HG02588 (cell line): ENCODE measurements at regions not wholly inside any gene's neighbourhood (a gene's known extent, or its start where the extent isn't known, plus 50 kb on each side); places are given as distances from the start of the nearest gene placed in this dataset.
A peak's percentile ranks its signal among the peaks of the same experiment; 100 is the strongest.
"Not testable (repeated sequence)": the region's sequence is repeated elsewhere in the genome, so short reads cannot be mapped to it uniquely, and the experiment has no call there.

Experiments used
- ATAC-seq: cut with Tn5 transposase; IDR thresholded peaks from one replicate; pipeline ENCODE4 v1.9.1; 2021; ENCODE audit warnings: mild to moderate bottlenecking, moderate library complexity; ENCODE audit not compliant: unreplicated experiment

DNA sequence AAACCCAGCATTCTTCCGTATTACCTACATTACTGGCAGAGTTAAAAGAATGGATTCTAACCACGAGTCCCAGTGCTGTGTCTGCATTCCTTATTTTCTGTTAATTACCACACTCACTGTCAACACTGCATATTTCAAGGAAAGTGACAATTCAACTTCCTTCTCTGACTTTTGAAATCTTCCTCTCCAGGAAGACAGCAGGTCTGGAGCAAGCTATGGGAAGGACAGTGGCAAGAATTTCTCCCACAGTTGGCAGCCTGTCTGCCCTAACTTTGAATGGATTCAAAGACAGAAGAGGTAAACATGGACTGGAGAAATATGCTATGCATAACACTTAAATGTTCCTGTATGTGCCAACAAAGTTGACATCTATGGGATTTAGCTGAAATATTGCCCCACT, 700.5 kb upstream of the CHAC2 start:
- ATAC-seq: no peak

DNA sequence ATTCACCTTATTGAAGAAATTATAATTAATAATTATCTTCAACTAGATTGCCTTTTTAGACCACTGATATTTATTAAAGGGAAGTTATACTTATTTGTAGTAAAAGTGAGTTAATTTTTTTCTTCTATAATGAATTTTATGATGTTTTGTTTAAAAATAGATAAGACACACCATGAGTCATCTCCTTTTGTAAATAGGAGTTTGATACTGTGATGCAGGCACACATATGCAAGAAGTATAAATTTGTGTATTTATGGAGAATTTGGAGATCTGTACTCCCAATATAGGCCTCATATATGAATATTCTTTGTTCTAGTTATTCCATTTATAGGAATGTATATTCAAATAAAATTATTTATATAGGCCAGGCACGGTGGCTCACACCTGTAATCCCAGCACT, 703.5 kb upstream of the CHAC2 start:
- no peak for ATAC-seq

DNA sequence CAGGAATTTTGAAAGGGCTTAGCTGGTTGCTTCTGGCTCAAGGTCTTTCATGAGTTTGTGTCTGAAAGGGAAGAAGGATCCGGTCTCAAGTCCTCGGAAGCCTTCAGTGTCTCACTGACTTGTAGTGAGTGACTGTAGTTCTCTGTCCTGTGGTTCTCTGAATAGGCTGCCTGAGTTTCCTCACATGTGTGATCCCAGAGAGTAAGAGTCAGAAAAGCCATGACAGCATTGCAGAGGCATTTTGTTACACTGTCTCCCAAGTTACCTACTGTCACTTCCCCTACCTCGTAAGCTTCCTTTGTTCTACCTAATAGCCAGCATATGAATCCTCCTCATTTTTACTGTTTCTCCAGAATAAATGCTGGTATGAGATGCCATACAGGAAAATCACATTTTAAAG, 709.1 kb upstream of the CHAC2 start:
- no peak for ATAC-seq

DNA sequence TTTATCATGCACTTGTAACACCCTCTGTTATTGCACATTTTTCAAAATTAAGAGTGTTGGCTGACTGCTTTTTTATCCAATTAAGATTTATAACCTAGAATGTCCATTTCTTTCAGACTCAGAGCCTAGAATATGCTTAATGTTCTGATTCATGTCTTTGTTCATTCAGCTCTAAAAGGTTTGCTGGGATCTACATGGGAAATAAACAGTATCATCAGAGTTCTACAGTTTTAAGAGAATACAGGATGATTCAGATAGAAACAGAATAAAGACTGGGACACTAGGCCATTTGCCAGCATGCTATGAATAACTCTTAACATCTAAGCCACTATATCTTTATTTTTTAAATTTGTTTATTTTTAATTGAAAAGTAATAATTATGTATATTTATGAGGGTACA, 713.7 kb upstream of the CHAC2 start:
- no peak for ATAC-seq

DNA sequence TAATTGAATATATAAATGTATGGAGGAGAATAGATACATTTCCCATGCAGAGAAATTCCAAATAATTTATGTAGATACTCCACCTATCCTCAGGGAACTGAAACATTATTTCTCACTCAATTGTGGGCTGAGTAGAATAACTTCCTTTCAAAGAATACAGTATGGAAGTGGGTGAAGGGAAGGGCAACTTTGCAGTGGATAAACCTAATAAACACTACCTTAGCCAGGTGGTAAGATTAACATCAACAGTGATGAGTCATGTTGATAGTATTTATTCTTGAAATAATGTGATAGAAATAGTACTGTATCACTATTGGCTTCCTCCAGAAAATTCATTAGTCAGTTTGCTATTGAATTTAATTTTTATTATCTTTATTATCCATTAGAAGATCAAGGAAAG, 716.4 kb upstream of the CHAC2 start:
- ATAC-seq: no peak

DNA sequence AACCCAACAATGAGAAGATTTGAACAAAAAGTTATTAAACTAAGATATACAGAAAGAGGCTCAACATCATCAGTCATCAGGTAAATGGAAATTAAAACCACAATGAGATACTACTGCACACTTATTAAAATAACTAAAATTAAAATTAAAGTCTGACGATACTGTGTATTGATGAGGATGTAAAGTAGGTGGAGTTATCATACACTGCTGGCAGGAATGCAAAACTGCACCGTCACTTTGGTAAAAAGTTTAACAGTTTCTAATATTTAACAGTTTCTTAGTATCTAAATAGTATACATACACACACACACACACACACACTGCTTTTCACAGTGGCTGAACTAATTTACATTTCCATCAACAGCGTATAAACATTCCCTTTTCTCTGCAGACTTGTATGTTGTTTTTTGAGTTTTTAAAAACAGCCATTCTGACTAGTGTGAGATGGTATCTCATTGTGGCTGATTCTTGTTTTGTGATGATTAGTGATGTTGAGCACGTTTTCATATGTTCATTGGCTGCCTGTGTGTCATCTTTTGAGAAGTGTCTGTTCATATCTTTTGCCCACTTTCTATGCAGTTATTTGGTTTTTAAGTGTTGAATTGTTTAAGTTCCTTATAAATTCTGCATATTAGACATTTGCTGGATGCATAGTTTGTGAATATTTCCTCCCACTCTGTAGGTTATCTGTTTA, 726.9 kb upstream of the CHAC2 start:
- no peak for ATAC-seq

DNA sequence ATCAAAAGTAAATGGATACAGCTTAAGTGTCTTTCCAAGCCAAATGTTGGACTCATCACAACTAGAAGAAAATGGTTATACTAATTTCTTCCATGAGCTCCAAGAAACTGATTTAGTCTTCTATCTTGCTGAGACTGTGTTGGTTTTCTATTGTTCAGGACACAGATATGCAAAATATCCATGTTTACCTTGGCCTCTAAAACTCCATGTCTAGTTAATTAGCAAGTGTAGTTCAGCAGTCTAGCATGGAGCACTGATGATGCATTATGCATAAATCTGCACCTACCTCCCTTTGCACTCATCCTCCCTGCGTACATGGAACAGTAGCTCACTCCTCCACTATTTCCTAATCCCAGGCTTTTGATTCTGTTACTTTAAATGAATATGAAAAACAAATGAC, 731.4 kb upstream of the CHAC2 start:
- ATAC-seq: no peak

DNA sequence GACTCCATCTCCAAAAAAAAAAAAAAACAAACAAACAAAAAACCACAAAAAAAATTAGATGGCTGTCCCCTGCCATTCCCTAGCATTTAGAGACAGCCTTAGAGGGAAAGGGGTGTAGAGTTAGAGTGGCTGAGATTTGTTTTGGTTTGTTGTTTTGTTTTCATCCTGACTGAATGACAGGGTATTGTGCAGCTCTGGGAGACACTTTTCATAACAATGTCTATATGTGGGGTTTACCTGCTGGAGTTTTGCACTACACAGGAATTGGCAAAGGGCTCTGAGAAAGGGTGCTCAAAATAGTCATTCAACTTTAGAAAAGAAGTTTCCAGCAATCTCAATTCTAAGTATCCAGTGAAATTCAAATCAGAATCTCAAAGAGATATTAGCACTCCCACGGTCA, 732.5 kb upstream of the CHAC2 start:
- ATAC-seq: no peak

DNA sequence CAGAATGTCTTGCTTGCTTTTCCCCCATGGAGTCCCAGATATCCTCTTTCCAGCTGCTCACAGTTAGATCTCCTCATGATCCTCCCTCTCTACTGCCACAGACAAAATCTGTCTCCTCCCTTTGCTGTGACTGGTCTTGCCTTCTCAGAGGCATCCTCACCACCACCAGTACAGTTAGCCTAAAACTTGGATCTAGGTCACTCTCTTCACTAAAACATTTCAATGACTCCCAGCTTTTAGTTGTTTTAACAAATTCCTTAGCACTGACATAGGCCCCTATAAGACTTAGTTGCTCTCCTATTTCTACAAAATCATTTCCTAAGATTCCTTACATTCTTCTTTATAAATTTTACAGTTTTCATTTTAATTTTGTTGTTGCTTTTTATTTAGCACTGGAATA, 734.2 kb upstream of the CHAC2 start:
- no peak for ATAC-seq

DNA sequence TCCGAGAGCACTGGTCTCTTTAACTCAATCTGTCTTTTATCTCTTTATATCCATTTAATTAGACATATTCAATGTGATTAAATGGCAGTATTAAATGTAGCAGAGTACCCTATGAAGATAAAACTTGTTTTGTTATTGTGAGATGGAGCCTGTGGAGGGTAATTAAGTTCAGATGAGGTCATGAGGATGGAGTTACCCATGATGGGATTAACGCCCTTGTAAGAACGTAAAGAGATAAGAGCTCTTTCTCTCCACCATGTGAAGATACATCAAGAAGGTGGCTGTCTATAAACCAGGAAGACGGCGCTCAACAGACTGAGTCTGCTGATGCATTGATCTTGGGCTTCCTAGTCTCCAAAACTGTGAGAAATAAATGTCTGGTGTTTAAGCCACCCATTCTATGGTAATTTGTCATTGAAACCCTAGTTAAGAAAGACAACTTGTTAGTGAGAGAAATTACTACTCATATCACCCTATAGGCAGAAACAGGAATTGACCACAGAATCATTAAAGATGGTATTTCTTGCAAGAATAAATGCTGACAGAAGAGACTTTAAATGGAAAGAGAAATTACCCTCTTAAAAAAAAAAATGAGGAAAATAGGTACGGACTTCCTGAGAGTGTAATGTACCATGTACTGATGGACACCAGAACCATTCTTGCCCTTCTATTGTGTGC, 738.7 kb upstream of the CHAC2 start:
- ATAC-seq: no peak

DNA sequence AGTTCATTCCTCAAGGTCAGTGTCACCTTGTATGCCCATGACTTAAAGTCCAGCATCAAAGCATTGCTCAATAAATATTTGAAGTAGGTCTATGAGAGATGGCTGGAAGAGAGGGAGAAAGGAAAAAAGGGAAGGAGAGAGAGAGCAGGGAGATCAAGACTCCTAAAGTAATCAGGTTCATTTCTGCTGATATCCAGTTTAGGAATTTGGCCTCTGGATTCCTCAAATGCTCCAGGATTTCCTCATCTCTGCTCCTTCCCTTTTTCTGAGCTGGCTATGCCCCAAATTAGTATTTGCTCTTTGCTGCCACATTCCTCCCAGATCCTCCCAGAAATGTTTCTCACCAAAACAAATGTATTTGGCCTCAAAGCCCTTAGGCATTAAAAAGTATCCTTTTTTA, 739.4 kb upstream of the CHAC2 start:
- no peak for ATAC-seq

DNA sequence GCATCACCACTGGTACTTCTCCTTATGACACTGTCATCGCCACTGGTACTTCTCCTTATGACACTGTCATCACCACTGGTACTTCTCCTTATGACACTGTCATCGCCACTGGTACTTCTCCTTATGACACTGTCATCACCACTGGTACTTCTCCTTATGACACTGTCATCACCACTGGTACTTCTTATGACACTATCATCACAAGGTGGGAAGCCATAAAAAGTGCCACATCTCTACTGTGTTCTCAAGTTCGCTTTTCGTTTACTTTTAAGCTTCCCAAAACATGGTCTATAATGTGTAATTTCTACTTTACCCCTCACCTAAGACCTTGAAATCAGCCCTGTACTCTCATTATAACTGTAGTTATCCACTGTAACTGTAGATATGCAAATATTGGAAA, 745.4 kb upstream of the CHAC2 start:
- ATAC-seq: not testable (repeated sequence)

DNA sequence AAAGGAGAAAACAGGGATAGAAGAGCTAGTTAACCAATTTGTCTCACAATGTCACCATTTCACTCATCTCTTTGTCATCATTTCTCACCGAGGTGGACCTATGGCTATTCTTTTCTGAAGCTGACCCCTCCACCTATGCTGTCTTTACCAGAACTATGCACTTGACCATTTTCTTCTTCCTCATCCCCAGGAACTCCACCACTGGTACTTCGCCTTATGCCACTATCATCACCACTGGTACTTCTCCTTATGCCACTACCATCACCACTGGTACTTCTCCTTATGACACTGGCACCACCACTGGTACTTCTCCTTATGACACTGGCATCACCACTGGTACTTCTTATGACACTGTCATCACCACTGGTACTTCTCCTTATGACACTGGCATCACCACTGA, 745.8 kb upstream of the CHAC2 start:
- no peak for ATAC-seq

DNA sequence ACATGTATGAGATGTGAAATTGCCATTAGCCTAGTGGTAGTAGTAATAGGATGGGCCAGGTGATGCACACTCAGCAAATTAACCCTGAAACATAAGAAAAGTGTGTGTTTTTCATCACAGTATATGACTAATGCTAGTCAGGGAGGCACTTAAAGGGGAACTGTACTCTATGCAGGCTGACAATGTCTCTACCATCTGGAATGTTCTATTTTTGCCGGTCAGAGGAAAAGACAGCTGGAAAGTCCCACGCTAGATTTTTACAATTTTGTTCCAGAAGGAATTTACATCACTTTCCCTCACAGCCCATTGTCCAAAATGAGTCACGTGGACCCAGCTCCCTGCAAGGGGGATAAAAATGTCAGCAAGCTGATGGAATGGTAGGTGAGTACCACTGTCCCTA, 746.3 kb upstream of the CHAC2 start:
- no peak for ATAC-seq

DNA sequence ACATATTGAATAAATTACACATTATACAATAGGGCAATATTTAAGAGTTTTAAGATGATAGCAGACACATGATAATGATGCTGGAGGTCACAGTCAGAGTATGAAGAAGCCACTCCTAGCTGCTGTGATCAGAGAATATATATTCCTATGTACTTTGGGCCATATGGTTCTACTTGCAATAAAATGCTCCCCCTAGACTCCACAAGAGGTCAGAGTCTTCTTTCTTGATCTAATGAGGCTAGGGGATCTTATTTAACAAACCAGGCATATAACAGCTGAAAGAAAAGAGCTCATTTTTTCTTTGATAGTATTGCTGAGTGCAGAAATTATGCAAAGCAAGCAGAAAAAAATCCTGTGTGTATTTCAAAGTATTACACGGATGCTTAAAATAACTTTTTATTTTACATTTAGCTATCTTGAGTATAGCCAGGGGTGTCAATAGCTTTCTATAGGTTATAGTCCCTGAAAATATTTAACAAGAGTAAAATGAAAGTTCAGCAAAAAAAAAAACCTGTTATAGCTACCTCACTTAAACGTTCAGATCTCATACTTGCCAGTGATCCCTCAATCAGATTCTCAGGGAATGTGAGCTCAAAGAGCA, 748.7 kb upstream of the CHAC2 start:
- ATAC-seq: no peak

DNA sequence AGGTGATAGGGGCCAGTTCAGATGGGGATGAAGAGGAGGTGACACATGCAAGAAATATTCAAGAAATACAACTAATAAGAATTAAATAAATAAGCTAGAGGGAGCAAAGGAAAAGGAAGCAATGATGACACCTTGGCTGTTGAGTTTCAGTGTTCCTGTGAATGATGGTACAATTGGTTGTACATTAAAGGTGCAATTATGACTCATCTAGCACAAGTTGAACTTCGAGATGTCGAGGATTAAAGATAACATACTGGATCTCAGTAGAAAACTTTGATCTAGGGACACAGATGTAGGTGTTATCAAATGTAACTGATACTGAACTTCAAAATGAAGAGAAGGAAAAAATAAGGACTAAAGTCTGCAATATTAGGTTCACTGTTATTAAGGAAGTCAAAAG, 760.6 kb upstream of the CHAC2 start:
- ATAC-seq: no peak

DNA sequence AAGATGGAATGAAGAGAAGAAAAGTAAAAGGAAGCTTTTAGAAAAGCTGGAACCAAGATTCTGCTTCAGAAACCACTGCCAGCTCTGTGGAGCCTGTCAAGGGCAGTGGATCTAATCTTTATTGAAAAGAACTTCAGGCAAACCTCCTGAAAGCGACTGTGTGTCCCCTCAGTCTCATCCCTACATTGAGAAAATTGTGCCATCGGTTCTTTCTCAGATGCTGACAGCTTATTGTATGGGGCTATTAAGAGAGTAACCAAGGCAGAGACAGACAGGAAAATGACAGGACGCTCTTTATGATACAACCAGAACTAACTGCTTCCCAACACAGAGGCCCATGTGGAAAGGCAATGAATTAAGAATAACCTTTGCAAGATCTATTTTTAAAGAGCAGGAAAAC, 763.2 kb upstream of the CHAC2 start:
- ATAC-seq: no peak

DNA sequence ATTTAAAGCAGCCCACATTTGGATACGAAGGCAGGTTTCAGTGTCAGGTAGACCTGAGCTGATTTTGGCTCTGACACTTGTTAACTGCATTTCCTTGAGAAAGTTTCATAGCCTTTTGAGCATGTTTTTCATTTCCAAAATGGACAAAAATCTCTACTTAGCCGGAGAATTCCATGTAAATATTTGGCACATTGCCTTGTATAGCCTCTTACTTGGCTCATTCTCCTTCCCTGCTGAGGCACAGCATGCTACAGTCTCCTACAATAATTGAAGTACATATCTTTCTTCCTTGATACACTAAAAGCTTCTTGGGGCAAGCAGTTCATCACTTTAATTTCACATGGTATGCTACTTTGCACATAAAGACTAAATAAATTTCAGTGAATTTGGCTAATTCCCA, 772.2 kb upstream of the CHAC2 start:
- no peak for ATAC-seq

DNA sequence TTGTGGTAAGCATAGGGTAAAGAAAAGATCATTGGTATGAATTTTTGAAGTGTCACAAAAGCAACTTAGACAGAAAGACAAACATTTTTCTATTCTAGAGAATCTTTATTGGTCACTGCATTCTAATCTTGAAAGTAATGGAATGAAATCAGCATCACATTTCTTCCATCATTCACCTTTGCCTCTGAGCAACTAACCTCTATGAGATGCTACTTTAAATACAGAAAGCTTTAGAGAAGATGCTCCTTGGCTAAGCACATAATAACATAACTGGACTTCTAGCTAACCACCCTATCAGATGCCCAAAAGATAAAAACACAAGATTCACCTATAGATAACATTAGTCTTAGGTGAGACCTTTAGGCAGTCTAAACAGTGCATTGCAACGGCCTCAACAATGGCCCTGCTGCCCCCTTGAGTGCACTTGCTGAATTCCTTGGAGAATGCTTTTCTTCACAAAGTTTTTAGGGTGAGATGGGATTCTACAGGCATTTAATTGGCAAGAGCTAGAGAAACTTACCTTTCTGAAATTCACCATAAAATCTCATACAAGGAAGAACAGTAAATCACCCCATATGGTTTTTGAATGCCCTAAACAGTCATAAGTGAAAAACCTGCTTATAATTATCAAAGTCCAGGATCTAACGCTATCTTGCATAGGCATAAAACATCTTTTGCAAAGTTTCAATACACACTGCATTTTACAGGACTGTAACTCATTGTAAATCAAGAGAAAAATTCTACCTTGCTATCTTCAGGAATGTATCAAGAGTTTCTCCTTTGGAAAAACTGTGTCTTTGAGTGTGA, 791.3 kb upstream of the CHAC2 start:
- peak; percentile 54 for ATAC-seq

DNA sequence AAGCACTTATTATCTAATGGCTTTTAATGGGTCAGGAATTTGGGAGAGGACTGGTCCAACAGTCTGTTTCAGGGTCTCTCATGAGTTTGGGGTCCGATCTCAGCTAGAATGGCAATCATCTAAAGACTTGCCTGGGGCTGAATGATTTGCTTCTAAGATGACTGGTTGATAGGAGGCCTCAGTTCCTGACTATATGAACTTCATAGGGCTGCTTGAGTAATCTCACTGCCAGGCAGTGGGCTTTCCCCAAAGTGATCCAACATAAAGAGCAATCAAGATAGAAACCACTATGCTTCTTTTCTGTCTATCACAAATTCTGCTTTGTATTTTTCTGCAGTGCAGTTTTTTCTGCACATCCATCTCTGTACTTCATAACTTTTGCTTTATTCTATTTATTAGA, 793.5 kb upstream of the CHAC2 start:
- ATAC-seq: no peak

DNA sequence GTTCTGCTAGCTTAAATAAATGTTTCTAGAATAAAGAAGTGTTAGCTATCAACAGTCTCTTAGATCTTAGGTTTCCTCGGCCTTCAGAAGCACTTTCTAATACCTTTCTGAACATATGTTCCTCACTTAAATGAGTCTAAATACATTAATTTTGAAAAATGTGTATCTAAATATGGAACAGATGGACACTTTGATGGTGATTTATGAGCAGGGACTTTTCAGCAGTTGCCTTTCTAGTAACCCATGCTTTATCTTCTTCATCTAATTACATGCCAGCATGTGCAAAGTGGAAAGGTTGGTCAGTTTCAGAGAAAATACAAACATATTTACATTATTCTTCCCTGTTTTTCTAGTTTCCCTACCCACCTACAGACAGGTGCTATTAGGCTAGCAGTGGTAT, 797.0 kb upstream of the CHAC2 start:
- no peak for ATAC-seq

DNA sequence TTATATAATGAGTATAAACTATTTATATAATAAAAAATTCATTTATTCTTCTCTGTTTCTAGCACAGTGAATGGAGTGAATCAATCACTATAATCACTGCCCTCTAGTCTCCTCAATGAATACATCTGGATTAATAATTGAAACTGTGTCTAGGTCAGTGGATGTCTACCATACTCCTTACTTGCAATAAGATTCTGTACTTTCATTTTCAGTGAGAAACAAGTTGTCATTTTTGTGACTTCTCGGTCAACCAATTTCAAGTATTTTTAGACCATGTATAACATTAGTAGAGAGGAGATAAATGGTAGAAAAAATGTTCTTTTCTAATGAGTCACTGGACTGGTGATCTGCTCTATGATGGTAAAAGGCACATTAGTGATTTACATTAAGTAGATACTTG, 799.6 kb upstream of the CHAC2 start:
- ATAC-seq: no peak
